LNCAP (cell line): ENCODE measurements at regions not wholly inside any gene's neighbourhood (a gene's known extent, or its start where the extent isn't known, plus 50 kb on each side); places are given as distances from the start of the nearest gene placed in this dataset.

Experiments used
- CTCF ChIP-seq: fragments of 450-650 bp; IDR thresholded peaks from 2 replicates; pipeline ENCODE4 v1.5.1; 2017; ENCODE audit warnings: mild to moderate bottlenecking

- TF ChIP-seq CTCF = no peak
These were observed 839.6 kb upstream of the GOT2 start for GRCh38 chr16:59573528-59574271.

- TF ChIP-seq CTCF = no peak
These were observed 833.4 kb upstream of the GOT2 start for GRCh38 chr16:59567496-59567895.

- no peak for TF ChIP-seq CTCF
These were observed 832.3 kb upstream of the GOT2 start for GRCh38 chr16:59566446-59566845.

- TF ChIP-seq CTCF = no peak
These were observed 824.6 kb upstream of the GOT2 start for GRCh38 chr16:59558679-59559078.

GRCh38 chr16:59552164-59552563 lies 818.0 kb upstream of the GOT2 start:
- TF ChIP-seq CTCF = no peak

GRCh38 chr16:59545721-59546120 lies 811.6 kb upstream of the GOT2 start:
- TF ChIP-seq CTCF = no peak

GRCh38 chr16:59543641-59544040 lies 809.5 kb upstream of the GOT2 start:
- TF ChIP-seq CTCF = no peak

- TF ChIP-seq CTCF = no peak
These were observed 806.5 kb upstream of the GOT2 start for GRCh38 chr16:59540621-59541020.
